ENCODE measurements at regions not wholly inside any gene's neighbourhood (a gene's known extent, or its start where the extent isn't known, plus 50 kb on each side); places are given as distances from the start of the nearest gene placed in this dataset.

GRCh38 chr16:7140899-7141298, 191.7 kb upstream of the RBFOX1 start:
- TF ChIP-seq L3MBTL2 (conservative IDR thresholded peaks at IDR 0.05) = no peak
- TF ChIP-seq SUZ12 (IDR thresholded peaks at IDR 0.05) = no peak
- no peak for TF ChIP-seq FOXK2 (IDR thresholded peaks at IDR 0.05)
- TF ChIP-seq BHLHE40 (IDR thresholded peaks at IDR 0.05; ENCODE audit: borderline replicate concordance) = no peak
- TF ChIP-seq ARNT (IDR thresholded peaks at IDR 0.05) = no peak
- TF ChIP-seq CTBP1 (IDR thresholded peaks at IDR 0.05; ENCODE audit: borderline replicate concordance) = no peak
- TF ChIP-seq ELF4 (IDR thresholded peaks at IDR 0.05) = no peak
- no peak for TF ChIP-seq SP1 (IDR thresholded peaks at IDR 0.05)
- TF ChIP-seq FOXA1 (IDR thresholded peaks at IDR 0.05) = no peak
- no peak for TF ChIP-seq ZNF384 (IDR thresholded peaks at IDR 0.05)
- TF ChIP-seq NFRKB (IDR thresholded peaks at IDR 0.05) = no peak
- no peak for TF ChIP-seq FOXM1 (IDR thresholded peaks at IDR 0.05; ENCODE audit: borderline replicate concordance)
